Colon (tissue), 2 donors: ENCODE measurements at regions not wholly inside any gene's neighbourhood (a gene's known extent, or its start where the extent isn't known, plus 50 kb on each side); places are given as distances from the start of the nearest gene placed in this dataset.
"Not testable (repeated sequence)": the region's sequence is repeated elsewhere in the genome, so short reads cannot be mapped to it uniquely, and the experiment has no call there.

Experiments
- FAIRE-seq: peaks from 2 replicates; lab custom pipeline; 2012; peaks lifted over from hg19 to GRCh38; lab: Jason Lieb, UNC
- donor health status: control.
- donor health status: control.

GRCh38 chr2:121049950-121050585 lies 234.9 kb downstream of the TFCP2L1 start:
- no peak for FAIRE-seq

DNA sequence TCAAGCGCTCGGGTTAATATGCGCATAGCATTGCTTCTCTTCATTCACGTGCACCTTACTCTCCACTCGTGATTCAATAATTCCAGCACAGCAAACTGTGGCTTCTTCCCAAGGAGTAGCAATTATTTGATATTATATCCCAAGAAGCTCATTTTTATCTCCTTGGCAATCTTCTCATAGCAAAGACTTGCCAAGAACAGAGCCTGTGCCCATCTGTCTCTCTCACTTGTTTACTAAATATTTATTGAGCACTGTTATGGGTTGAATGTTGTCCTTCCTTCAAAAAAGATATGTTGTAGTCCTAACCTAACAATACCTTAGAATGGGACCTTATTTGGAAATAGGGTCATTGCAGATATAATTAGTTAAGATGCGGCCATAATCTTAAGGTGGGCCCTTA lies 233.7 kb downstream of the TFCP2L1 start:
- FAIRE-seq, result no peak

DNA sequence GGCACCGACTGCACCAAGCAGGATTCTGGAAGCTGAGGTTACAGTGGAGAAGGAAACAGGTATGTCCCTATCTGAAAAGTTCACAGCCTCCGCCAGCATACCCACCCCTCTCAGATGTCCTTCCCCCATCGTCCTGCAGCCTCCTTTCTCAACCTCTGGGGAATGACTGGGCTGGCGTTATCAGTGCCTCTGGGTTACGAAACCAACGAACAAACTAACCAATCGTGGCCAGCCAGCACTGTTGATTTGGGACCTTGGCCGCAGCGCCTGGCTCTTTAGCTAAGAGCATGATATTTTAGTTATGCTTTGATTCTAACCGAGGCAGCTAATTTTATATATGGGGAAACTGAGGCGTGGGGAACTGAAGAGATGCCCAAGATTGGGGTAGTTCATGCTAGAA lies 233.0 kb downstream of the TFCP2L1 start:
- FAIRE-seq, result no peak

DNA sequence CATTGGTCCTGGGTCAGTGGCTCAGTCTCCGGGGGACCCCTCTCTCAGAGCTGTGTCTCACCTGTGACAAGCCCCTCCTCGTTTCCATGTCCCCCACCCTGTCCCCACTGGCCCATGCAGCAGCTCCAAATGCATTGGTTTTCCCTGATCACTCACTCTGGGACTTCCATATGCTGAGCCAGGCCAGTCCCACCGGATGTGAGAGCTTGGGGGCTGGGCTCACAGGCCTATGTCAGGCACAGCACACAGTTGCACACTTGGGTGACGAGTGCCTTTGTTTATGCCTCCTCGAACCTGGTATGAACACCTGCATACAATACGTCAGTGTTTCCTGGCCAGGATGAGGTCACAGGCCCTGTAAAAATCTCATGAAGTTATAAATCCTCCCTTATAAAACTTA lies 232.5 kb downstream of the TFCP2L1 start:
- FAIRE-seq, result no peak

DNA sequence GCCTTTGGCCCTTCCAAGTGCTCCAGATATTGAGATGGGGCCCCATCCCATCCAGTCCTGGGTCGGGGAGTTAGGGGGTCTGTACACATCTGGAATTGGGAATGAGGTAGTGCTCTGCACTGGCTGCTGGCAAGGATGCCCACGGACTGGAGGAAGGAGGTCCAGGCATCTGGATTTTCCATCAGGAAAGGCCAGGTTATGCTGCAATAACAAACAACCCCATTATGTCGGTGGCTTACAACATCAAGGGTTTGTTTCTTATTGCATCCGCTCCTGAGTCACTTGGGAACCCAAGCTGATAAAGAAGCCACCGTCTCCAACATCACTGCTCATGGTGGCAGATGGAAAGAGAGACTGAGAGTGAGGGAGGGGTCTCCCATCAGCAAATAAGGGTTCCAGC lies 229.9 kb downstream of the TFCP2L1 start:
- FAIRE-seq, result no peak

- FAIRE-seq, result no peak
Measured at GRCh38 chr2:121055501-121055900, 229.5 kb downstream of the TFCP2L1 start.

- FAIRE-seq, result no peak
Measured at GRCh38 chr2:121058852-121059558, 226.0 kb downstream of the TFCP2L1 start.

- FAIRE-seq, result no peak
Measured at GRCh38 chr2:121059651-121060649, 225.1 kb downstream of the TFCP2L1 start.

DNA sequence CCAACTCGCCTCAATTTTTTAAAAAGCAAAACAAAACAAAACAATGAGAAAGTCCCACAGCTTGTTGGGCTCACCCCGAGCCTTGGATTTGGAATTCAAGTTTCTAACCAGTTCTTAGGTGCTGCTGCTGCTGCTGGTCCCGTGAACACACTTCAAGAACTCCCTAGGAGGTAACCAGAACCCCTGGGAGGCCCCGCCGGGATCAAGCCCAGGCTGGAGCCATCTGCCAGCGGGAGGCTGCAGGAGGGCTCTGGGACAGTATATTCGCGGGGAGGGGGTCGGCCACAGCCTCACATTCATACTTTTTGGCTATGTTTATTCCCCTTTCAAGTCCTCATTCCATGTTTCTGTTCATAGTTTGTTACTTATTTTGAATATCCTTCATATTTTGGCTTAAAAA lies 223.4 kb downstream of the TFCP2L1 start:
- no peak for FAIRE-seq

GRCh38 chr2:121063471-121063870 lies 221.5 kb downstream of the TFCP2L1 start:
- FAIRE-seq, result no peak

- no peak for FAIRE-seq
Measured at GRCh38 chr2:121064186-121064585, 220.8 kb downstream of the TFCP2L1 start.

GRCh38 chr2:121065239-121065638 lies 219.8 kb downstream of the TFCP2L1 start:
- FAIRE-seq, result no peak

- no peak for FAIRE-seq
Measured at GRCh38 chr2:121066526-121066925, 218.5 kb downstream of the TFCP2L1 start.

DNA sequence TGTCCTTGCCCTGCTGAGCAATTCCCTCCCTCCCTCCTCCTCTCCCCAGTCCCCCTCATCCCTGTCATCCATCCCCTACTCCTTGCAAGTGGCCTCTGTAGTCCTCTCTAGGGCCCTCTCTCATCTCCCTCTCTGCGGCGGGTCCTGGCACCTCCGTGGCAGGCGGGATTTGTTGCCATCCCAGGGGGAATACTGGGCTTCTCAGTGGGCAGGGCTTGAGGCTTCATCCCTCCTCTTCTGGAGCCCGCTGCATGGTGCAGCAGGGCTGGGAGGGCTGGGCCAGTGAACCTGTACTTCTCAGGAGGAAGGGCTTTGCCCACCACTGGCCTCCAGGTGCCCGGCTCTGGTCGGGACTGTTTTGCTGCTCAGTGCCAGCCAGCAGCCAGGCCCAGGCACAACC lies 216.2 kb downstream of the TFCP2L1 start:
- no peak for FAIRE-seq

DNA sequence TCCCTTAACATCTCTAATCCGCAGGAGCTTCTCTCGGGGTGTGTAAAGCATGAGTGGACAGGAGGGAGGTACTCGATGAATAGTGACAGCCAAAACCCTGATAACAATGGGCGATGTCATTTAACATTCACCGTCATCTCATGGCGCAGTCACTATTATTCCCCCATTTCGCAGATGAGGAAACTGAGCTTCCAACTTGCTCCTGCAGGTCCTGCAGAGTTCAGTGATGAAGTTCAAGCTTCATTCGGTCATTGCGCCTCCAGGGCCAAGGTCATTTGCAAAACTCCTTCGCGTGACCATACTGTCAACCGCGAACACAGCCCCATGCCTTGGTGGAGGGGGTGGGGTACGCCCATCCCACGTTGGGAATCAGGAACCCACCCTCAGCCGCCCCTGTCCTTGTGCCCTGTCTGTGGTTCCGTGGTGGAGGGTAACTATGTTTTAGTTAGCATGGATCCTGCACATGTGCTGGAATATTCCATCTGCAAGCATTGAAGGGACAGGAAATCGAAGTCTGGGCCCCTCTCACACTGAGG lies 215.5 kb downstream of the TFCP2L1 start:
- FAIRE-seq, result no peak

- not testable (repeated sequence) for FAIRE-seq
Measured at GRCh38 chr2:121070061-121070460, 214.9 kb downstream of the TFCP2L1 start.

DNA sequence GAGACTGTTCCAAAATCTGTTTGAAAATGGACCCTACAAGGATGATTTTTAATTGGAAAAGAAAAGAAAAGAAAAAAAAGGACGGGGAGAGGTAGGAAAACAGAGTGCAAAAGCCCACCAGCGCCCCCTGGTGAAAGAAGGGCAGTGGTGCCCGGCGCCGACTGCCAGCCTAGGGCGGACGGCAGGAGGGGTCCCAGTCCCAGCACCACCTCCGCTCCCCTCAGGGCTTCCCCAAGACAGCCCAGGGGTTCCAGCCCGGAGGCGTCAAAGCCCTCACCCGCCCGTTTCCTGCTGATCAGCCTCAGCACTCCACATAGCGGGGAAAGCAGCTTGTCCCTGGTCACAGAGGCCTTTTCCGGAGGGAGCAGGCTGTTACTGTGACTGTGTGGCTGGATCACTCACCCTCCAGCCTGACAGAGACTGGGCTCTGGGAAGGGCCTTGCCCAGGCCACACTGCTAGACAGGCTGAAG lies 213.9 kb downstream of the TFCP2L1 start:
- FAIRE-seq, result no peak

- no peak for FAIRE-seq
Measured at GRCh38 chr2:121072784-121073183, 212.2 kb downstream of the TFCP2L1 start.

DNA sequence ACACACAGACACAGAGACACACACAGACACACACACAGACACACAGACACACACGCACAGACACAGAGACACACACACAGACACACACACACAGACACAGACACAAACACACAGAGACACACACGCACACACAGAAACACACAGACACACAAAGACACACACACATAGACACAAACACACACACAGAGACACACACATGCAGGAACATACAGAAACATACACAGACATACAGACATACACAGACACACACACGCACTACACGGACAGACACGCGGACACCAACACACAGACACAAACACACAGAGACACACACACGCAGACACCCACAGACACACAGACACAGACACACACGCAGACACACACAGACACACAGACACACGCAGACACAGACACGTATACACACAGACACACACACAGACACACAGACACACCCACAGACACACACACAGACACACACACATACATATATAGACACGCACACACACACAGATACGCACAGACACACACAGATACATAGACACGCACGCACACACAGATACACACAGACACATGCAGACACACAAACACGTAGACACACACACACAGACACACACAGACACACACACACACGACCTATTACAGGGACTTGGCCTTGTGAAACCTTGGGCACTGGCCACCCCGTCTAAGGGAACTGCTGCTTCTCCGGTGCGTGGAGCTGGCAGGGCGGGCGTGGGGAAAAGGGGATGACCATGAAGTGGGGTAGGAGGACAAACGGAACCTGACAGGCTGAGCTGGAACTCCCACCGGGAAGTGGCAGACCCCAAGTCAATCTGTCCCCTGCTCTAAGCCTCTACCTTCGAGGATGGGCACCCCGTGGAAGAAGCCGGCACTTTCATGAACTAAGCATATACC lies 211.4 kb downstream of the TFCP2L1 start:
- FAIRE-seq, result no peak

DNA sequence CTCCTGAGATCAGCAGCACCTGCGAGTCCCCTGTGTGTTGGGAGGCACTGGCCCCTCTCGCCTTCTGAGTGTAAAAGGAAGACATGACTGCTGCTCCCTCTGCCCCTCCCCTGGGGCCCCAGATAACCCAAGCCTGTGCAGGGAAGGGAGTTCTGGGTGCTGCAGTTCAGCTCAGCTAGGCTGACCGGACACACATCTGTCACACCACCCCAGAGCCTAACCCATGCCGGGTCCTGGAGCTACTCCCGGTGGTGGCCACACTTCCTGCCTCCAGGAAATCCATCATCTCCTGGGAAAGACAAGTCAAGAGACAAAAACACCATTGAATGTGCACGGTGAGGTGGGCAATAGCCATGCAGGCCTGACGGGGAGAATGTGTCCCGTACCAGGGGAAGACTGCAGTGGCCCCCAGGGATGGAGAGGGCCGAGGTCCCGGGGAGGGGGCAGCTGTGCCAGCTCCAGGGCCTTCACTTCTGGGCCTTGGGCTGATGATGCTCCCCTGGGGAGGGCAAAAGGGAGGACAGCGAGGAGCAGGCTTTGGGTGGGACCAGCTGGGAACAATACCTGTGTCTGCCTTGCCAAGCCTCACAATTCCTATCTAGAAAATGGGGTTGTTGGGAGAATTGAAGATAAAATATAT lies 210.6 kb downstream of the TFCP2L1 start:
- FAIRE-seq, result no peak
